Mucosa of rectum (tissue), 2 donors: ENCODE measurements at regions not wholly inside any gene's neighbourhood (a gene's known extent, or its start where the extent isn't known, plus 50 kb on each side); places are given as distances from the start of the nearest gene placed in this dataset.
"Not testable (repeated sequence)": the region's sequence is repeated elsewhere in the genome, so short reads cannot be mapped to it uniquely, and the experiment has no call there.

Experiments
- H3K27ac ChIP-seq, 2 donors: one replicate each; pipeline ENCODE4 v1.7.0; 2013; ENCODE audit warnings: inconsistent platforms in 2 of 2, low read depth in 2 of 2, low read length in 2 of 2
- H3K27me3 ChIP-seq, 2 donors: one replicate each; pipeline ENCODE4 v1.7.0; 2013; ENCODE audit warnings: low read length in 2 of 2; ENCODE audit not compliant: control insufficient read depth in 2 of 2, insufficient read depth in 2 of 2
- H3K36me3 ChIP-seq, 2 donors: one replicate each; pipeline ENCODE4 v1.7.0; 2013; ENCODE audit warnings: low read length in 2 of 2; ENCODE audit not compliant: control insufficient read depth in 2 of 2, insufficient read depth in 2 of 2
- H3K4me1 ChIP-seq, 2 donors: one replicate each; pipeline ENCODE4 v1.7.0; 2013; ENCODE audit warnings: low read length in 2 of 2, mild to moderate bottlenecking in 1 of 2; ENCODE audit not compliant: control insufficient read depth in 2 of 2, insufficient read depth in 2 of 2
- H3K4me3 ChIP-seq, 2 donors: one replicate each; pipeline ENCODE4 v1.7.0; 2013; ENCODE audit warnings: low read length in 2 of 2
- H3K9ac ChIP-seq, 2 donors: one replicate each; pipeline ENCODE4 v1.7.0; 2013; ENCODE audit warnings: low read length in 2 of 2, low read depth in 1 of 2, mild to moderate bottlenecking in 1 of 2
- H3K9me3 ChIP-seq, 2 donors: one replicate each; pipeline ENCODE4 v1.7.0; 2013; ENCODE audit warnings: low read length in 2 of 2; ENCODE audit not compliant: control insufficient read depth in 2 of 2
- donor health status: healthy.
- donor health status: Normal muscosa, but diverticular disease.

DNA sequence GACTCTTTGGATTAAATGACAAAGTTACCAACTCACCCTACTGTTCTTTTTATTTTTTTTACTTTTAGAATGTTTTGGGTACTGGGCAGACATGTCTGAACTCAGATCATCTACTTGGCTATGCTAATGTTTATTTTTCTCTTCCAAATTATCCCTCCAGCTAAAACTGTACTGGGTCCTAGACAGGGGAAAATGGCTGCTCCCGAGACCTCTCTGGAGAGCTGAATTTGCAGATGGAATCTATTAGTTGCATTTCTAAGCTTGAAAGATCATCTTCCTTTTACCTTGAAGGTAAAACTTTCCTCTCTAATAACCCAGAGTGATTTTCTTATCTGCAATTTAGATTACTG lies 197.5 kb upstream of the SEMA6A start:
- no peaks in the 10 kb centered on the region for H3K27me3 ChIP-seq
- no peaks in the 10 kb centered on the region for H3K36me3 ChIP-seq
- no peaks in the 10 kb centered on the region for H3K4me1 ChIP-seq
- H3K9me3 ChIP-seq: no peaks in the 10 kb centered on the region
- H3K9ac ChIP-seq: no peak overlapping the region
- H3K4me3 ChIP-seq: no peak overlapping the region
- no peak overlapping the region for H3K27ac ChIP-seq

- Histone ChIP-seq H3K4me3 (no peak overlapping the region), H3K9me3 (no peaks in the 10 kb centered on the region), H3K27ac (no peak overlapping the region), H3K36me3 (no peaks in the 10 kb centered on the region), H3K4me1 (no peaks in the 10 kb centered on the region), H3K9ac (no peak overlapping the region), H3K27me3 (no peaks in the 10 kb centered on the region)
Measured at GRCh38 chr5:116771466-116772151, 197.0 kb upstream of the SEMA6A start.

DNA sequence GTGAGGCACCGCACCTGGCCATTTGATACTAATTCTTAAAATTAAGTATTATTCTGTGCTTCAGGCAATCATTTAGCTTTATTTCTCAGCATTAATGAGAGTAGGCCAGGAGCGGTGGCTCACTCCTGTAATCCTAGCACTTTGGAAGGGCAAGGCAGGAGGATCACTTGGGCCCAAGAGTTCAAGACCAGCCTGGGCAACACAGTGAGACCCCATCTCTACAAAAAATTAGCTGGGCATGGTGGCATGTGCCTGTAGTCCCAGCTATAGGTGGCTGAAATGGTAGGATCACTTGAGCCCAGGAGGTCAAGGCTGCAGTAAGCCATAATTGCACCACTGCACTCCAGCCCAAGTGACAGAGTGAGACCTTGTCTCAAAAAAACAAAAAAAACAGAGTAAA lies 195.3 kb upstream of the SEMA6A start:
- H3K27me3 ChIP-seq, H3K36me3 ChIP-seq, H3K9ac ChIP-seq, H3K4me1 ChIP-seq, H3K4me3 ChIP-seq, H3K9me3 ChIP-seq, H3K27ac ChIP-seq: not testable (repeated sequence)

GRCh38 chr5:116769470-116769869 lies 194.8 kb upstream of the SEMA6A start:
- no peak overlapping the region for H3K4me3 ChIP-seq
- no peaks in the 10 kb centered on the region for H3K9me3 ChIP-seq
- no peak overlapping the region for H3K9ac ChIP-seq
- H3K36me3 ChIP-seq: no peaks in the 10 kb centered on the region
- no peak overlapping the region for H3K27ac ChIP-seq
- no peaks in the 10 kb centered on the region for H3K4me1 ChIP-seq
- H3K27me3 ChIP-seq: no peaks in the 10 kb centered on the region

DNA sequence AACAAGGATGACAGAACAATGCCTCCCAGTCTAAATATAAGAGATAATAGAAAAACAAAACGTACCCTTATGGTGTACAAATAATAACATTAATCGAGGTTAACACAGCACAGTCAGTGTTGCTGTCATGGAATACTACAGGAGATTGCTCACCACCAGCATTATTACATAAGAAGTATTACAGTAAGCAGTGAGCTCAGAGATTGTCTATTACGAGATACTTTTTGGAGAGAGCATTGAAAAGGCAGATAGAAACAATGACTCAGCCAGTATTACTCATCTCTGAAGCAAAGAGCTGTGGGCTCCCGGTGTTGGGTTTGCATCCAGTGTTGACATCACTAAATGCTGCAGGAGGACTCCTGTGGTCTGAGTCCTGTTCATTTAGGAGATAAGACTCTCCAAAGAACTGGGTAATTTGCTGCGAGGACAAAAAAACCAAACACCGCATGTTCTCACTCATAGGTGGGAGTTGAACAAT lies 191.9 kb upstream of the SEMA6A start:
- Histone ChIP-seq H3K27ac (no peak overlapping the region), H3K4me3 (no peak overlapping the region)

GRCh38 chr5:116765441-116765840 lies 190.8 kb upstream of the SEMA6A start:
- Histone ChIP-seq H3K27me3 (no peaks in the 10 kb centered on the region), H3K4me3 (no peak overlapping the region), H3K4me1 (no peaks in the 10 kb centered on the region), H3K9ac (no peak overlapping the region), H3K36me3 (no peaks in the 10 kb centered on the region), H3K27ac (no peak overlapping the region), H3K9me3 (no peaks in the 10 kb centered on the region)

More for the DNA sequence above, 191.9 kb upstream of the SEMA6A start:
- no peaks in the 10 kb centered on the region for H3K27me3 ChIP-seq
- no peaks in the 10 kb centered on the region for H3K36me3 ChIP-seq
- no peaks in the 10 kb centered on the region for H3K4me1 ChIP-seq
- no peaks in the 10 kb centered on the region for H3K9me3 ChIP-seq
- no peak overlapping the region for H3K9ac ChIP-seq

DNA sequence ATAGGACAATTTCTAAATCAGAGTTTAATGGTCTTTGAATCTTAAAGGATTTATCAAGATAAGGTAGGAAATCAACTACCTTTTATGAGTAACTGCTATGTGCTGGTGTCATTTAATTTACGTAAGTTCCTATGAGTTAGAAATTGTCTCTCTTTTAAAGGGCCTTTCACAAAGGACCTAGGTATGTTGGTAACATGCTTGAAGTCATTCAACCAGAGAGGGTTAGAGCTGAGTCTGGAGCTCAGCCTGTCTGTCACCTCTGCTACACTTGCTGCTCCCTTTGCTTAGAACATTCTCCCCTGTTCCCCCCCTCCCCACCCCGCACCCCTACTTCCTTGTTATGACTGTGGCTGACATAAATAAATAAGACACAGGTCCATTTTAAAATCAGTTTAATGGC lies 190.3 kb upstream of the SEMA6A start:
- H3K36me3 ChIP-seq: no peaks in the 10 kb centered on the region
- H3K9me3 ChIP-seq: no peaks in the 10 kb centered on the region
- no peaks in the 10 kb centered on the region for H3K27me3 ChIP-seq
- H3K4me1 ChIP-seq: no peaks in the 10 kb centered on the region
- H3K27ac ChIP-seq: no peak overlapping the region
- H3K9ac ChIP-seq: no peak overlapping the region
- no peak overlapping the region for H3K4me3 ChIP-seq

DNA sequence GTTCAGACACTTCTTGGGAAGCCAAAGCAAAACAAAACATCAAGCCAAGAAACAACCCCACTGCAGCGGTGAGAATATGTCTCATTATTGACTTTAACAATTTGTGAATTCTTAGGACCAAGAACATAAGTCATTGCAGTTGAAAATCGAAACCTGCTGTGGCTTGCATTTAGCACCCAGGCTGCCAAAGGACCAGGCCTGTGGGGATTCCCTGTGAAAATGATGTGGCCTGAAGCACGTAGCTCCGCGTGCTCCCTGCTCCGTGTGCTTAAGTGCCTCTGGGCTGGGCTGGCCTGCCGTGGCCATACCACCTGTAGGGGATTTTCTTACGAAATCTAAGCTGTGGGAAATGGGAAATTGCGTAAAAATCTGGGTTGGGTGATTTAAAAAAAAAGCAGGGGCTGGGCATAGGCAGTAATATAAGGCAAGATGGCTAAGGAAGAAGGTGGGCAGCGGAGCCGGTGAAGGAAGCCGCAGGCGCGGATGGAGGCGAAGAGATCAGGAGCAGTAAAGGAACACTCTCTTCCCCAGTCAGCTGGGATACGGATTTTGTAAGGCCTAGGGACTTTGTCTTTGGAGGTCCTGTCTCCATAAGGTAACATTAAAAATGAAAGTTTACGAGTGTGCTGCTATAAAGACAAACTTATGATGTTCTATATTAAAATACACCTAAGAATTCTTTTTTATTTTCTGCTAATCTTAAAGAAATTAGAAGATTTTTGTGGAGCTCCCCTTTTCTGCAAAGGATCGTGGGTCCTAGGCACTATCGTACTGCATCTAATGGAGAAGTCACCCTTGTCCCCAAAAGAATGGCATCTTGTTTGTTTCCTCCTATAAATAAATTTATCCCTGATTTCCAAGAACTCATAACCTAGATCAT lies 189.6 kb upstream of the SEMA6A start:
- no peak overlapping the region for H3K4me3 ChIP-seq
- no peaks in the 10 kb centered on the region for H3K27me3 ChIP-seq
- H3K36me3 ChIP-seq: no peaks in the 10 kb centered on the region
- H3K4me1 ChIP-seq: no peaks in the 10 kb centered on the region
- H3K27ac ChIP-seq: no peak overlapping the region
- no peak overlapping the region for H3K9ac ChIP-seq
- H3K9me3 ChIP-seq: no peaks in the 10 kb centered on the region

DNA sequence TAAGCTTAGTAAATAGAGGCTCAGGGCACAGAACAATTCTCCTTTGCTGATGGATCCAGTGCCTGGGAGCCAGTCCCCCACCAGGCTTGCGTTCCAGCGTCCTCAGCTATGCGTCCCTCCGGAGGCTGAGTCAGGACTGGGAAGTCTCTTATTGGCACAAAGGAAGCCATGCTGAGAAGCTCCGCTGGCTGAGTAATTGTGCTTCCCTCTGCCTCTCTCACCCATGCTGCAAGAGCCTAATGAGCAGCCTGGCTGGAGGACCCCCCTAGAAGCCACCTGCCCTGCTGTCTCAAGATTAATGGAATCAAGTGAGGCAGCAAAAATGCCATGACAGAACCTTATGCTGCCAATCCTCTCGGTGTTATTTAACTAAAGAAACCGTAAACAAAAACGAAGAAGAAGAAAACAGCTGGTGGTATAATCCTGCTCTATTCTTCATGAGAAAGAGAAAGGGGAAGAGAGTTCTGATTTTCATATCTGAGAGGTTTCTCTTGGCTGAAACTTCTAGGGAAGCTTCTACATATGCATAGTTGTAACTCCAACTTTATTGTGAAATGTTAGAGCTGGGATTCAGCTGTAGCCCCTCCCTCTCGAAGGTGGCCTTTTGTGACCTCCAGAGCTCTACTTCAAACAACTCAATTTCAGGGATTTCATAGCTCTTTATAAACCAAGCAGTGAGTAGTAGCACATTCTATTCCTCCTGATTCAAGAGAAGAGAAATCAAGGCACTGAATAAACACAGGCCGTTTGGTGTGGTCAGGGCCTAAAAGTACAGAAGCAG lies 185.4 kb upstream of the SEMA6A start:
- H3K27ac ChIP-seq: no peak overlapping the region

DNA sequence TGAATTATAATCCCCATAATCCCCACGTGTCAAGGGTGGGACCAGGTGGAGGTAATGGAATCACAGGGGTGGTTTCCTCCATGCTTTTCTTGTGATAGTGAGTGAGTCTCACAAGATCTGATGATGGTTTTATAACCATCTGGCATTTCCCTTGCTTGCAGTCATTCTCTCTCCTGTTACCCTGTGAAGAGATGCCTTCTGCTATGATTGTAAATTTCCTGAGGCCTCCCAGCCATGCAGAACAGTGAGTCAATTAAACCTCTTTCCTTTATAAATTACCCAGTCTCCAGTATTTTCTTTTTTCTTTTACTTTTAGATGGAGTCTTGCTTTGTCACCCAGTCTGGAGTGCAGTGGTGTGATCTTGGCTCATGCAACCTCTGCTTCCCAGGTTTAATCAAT lies 182.7 kb upstream of the SEMA6A start:
- H3K9me3 ChIP-seq: no peaks in the 10 kb centered on the region
- no peak overlapping the region for H3K4me3 ChIP-seq
- no peaks in the 10 kb centered on the region for H3K27me3 ChIP-seq
- H3K36me3 ChIP-seq: no peaks in the 10 kb centered on the region
- no peaks in the 10 kb centered on the region for H3K4me1 ChIP-seq
- no peak overlapping the region for H3K9ac ChIP-seq
- H3K27ac ChIP-seq: no peak overlapping the region

More for the DNA sequence above, 185.4 kb upstream of the SEMA6A start:
- H3K36me3 ChIP-seq: no peaks in the 10 kb centered on the region
- no peak overlapping the region for H3K4me3 ChIP-seq
- H3K9me3 ChIP-seq: no peaks in the 10 kb centered on the region
- H3K4me1 ChIP-seq: no peaks in the 10 kb centered on the region
- H3K9ac ChIP-seq: no peak overlapping the region
- H3K27me3 ChIP-seq: no peaks in the 10 kb centered on the region
